Suprapubic skin (tissue), 4 donors: ENCODE measurements at regions not wholly inside any gene's neighbourhood (a gene's known extent, or its start where the extent isn't known, plus 50 kb on each side); places are given as distances from the start of the nearest gene placed in this dataset.

Source experiments
- DNase-seq, 2 donors: peaks; one replicate each; pipeline ENCODE4 v3.0.0-alpha.2; 2019; ENCODE audit warnings: low spot score in 2 of 2
- H3K27ac ChIP-seq: fragments of 200-600 bp; sonication (generic); one replicate; pipeline ENCODE4 v1.5.1; 2019
- H3K27me3 ChIP-seq: fragments of 200-600 bp; sonication (generic); one replicate; pipeline ENCODE4 v1.5.1; 2019
- H3K36me3 ChIP-seq: fragments of 200-600 bp; sonication (generic); one replicate; pipeline ENCODE4 v1.5.1; 2019
- H3K4me1 ChIP-seq: fragments of 200-600 bp; sonication (generic); one replicate; pipeline ENCODE4 v1.5.1; 2019
- H3K4me3 ChIP-seq: fragments of 200-600 bp; sonication (generic); one replicate; pipeline ENCODE4 v1.5.1; 2019; ENCODE audit warnings: mild to moderate bottlenecking
- H3K9me3 ChIP-seq: fragments of 200-600 bp; sonication (generic); one replicate; pipeline ENCODE4 v1.5.1; 2019
- CTCF ChIP-seq, 2 donors: fragments of 200-600 bp in 1 of 2; fragments of 450-650 bp in 1 of 2; sonication (generic) in 1 of 2; IDR thresholded peaks; one replicate each; pipeline ENCODE4 v1.5.1; 2016 to 2019; ENCODE audit warnings: antibody characterized with exemption in 2 of 2, mild to moderate bottlenecking in 1 of 2, moderate library complexity in 1 of 2
- EP300 ChIP-seq: sonication (generic); formaldehyde crosslinking; IDR thresholded peaks from one replicate; pipeline ENCODE4 v1.6.1; 2017; ENCODE audit warnings: antibody characterized with exemption
- POLR2A ChIP-seq, 2 donors: fragments of 450-650 bp; IDR thresholded peaks; one replicate each; pipeline ENCODE4 v1.6.1; 2017; ENCODE audit warnings: antibody characterized with exemption in 2 of 2, mild to moderate bottlenecking in 2 of 2, moderate library complexity in 2 of 2
- POLR2AphosphoS5 ChIP-seq, 3 donors: sonication (generic); formaldehyde crosslinking; IDR thresholded peaks; one replicate each; pipeline ENCODE4 v1.6.1; 2017; ENCODE audit warnings: antibody characterized with exemption in 3 of 3
- whole genome bisulfite sequencing: methylation state at CpG from one replicate; pipeline ENCODE4 v1.1.5; 2018; 5-methylcytosine and 5-hydroxymethylcytosine counted together

GRCh38 chr10:60560451-60560850 is 170.8 kb upstream of the ANK3 start:
- WGBS = 74% methylated on average over 2 of the region's 2 CpGs
- Histone ChIP-seq H3K36me3 (no peaks in the 10 kb centered on the region), H3K4me3 (no peak overlapping the region), H3K27me3 (no peaks in the 10 kb centered on the region), H3K4me1 (no peaks in the 10 kb centered on the region), H3K27ac (no peak overlapping the region), H3K9me3 (no peaks in the 10 kb centered on the region)
- DNase-seq = no peak
- TF ChIP-seq EP300 (no peak), POLR2AphosphoS5 (IDR thresholded peaks at IDR 0.05) (no peak), POLR2A (IDR thresholded peaks at IDR 0.05) (no peak), CTCF (IDR thresholded peaks at IDR 0.05) (no peak)

- no peaks in the 10 kb centered on the region for H3K27me3 ChIP-seq
- H3K36me3 ChIP-seq = no peaks in the 10 kb centered on the region
- TF ChIP-seq EP300 (no peak), CTCF (IDR thresholded peaks at IDR 0.05) (no peak), POLR2AphosphoS5 (IDR thresholded peaks at IDR 0.05) (no peak), POLR2A (IDR thresholded peaks at IDR 0.05) (no peak)
- no peaks in the 10 kb centered on the region for H3K9me3 ChIP-seq
- WGBS = 70% methylated on average over 5 of the region's 5 CpGs
- no peak overlapping the region for H3K27ac ChIP-seq
- H3K4me1 ChIP-seq = no peaks in the 10 kb centered on the region
- no peak overlapping the region for H3K4me3 ChIP-seq
- no peak for DNase-seq
These were observed 166.0 kb upstream of the ANK3 start for GRCh38 chr10:60555700-60556099.

GRCh38 chr10:60549686-60550085 is 160.0 kb upstream of the ANK3 start:
- TF ChIP-seq POLR2A (IDR thresholded peaks at IDR 0.05) = no peak
- TF ChIP-seq POLR2AphosphoS5 (IDR thresholded peaks at IDR 0.05) = no peak
- TF ChIP-seq EP300 = no peak
- TF ChIP-seq CTCF (IDR thresholded peaks at IDR 0.05) = no peak
- DNase-seq = no peak
- WGBS = 38% methylated on average over 1 of the region's 1 CpG

GRCh38 chr10:60542657-60543056 is 153.0 kb upstream of the ANK3 start:
- TF ChIP-seq EP300 (no peak), POLR2AphosphoS5 (IDR thresholded peaks at IDR 0.05) (no peak), POLR2A (IDR thresholded peaks at IDR 0.05) (no peak), CTCF (IDR thresholded peaks at IDR 0.05) (no peak)
- Histone ChIP-seq H3K27me3 (no peaks in the 10 kb centered on the region), H3K9me3 (no peaks in the 10 kb centered on the region), H3K36me3 (no peaks in the 10 kb centered on the region), H3K4me1 (no peaks in the 10 kb centered on the region), H3K27ac (no peak overlapping the region), H3K4me3 (no peak overlapping the region)
- 60% methylated on average over 4 of the region's 4 CpGs for WGBS
- no peak for DNase-seq

More at GRCh38 chr10:60549686-60550085, 160.0 kb upstream of the ANK3 start:
- Histone ChIP-seq H3K4me3 (no peak overlapping the region), H3K27ac (no peak overlapping the region), H3K4me1 (no peaks in the 10 kb centered on the region), H3K36me3 (no peaks in the 10 kb centered on the region), H3K9me3 (no peaks in the 10 kb centered on the region), H3K27me3 (no peaks in the 10 kb centered on the region)

- Histone ChIP-seq H3K27me3 (no peaks in the 10 kb centered on the region), H3K27ac (no peak overlapping the region), H3K4me3 (no peak overlapping the region), H3K4me1 (no peaks in the 10 kb centered on the region), H3K9me3 (no peaks in the 10 kb centered on the region), H3K36me3 (no peaks in the 10 kb centered on the region)
- TF ChIP-seq POLR2A (IDR thresholded peaks at IDR 0.05) (no peak), EP300 (no peak), POLR2AphosphoS5 (IDR thresholded peaks at IDR 0.05) (no peak), CTCF (IDR thresholded peaks at IDR 0.05) (no peak)
- DNase-seq = no peak
- WGBS = 56% methylated on average over 3 of the region's 3 CpGs
These were observed 151.8 kb upstream of the ANK3 start for GRCh38 chr10:60541451-60541850.
